Activated CD8-positive, alpha-beta T cell treated with anti-CD3 and anti-CD28 coated beads, Interleukin-2, amount 10 ng/mL, durations not matched to agents 7 days and 5 days (primary cell): ENCODE measurements at regions not wholly inside any gene's neighbourhood (a gene's known extent, or its start where the extent isn't known, plus 50 kb on each side); places are given as distances from the start of the nearest gene placed in this dataset.

Experiments
- ATAC-seq: fragments of 150-1000 bp; cut with Tn5 transposase; one replicate; pipeline ENCODE4 v1.10.0; 2021; ENCODE audit warnings: moderate library complexity
- CTCF ChIA-PET: fragments of 350-600 bp; sonication (Branson Sonifier 250); formaldehyde crosslinking; loops from one replicate; lab custom pipeline; 2021; ENCODE audit warnings: antibody characterized with exemption; lab: Charles Lee
- POLR2A ChIA-PET: fragments of 350-600 bp; sonication (Branson Sonifier 250); formaldehyde crosslinking; loops from one replicate; lab custom pipeline; 2021; ENCODE audit warnings: antibody characterized with exemption; lab: Charles Lee
- DNase-seq: peaks from one replicate; pipeline ENCODE4 v3.0.0-alpha.2; 2020
- H3K27ac Mint-ChIP-seq: one replicate; pipeline ENCODE4 v1.8.0; 2021; ENCODE audit warnings: mild to moderate bottlenecking, mixed read lengths
- H3K27me3 Mint-ChIP-seq: one replicate; pipeline ENCODE4 v1.8.0; 2021; ENCODE audit warnings: low read depth, mixed read lengths
- H3K36me3 Mint-ChIP-seq: one replicate; pipeline ENCODE4 v1.8.0; 2021; ENCODE audit warnings: low read depth, mixed read lengths
- H3K4me1 Mint-ChIP-seq: one replicate; pipeline ENCODE4 v1.8.0; 2021; ENCODE audit warnings: low read depth, mixed read lengths
- H3K4me3 Mint-ChIP-seq: one replicate; pipeline ENCODE4 v1.8.0; 2021; ENCODE audit warnings: mild to moderate bottlenecking, mixed read lengths
- H3K9me3 Mint-ChIP-seq: one replicate; pipeline ENCODE4 v1.8.0; 2022; ENCODE audit warnings: mixed read lengths; ENCODE audit not compliant: insufficient read depth

DNA sequence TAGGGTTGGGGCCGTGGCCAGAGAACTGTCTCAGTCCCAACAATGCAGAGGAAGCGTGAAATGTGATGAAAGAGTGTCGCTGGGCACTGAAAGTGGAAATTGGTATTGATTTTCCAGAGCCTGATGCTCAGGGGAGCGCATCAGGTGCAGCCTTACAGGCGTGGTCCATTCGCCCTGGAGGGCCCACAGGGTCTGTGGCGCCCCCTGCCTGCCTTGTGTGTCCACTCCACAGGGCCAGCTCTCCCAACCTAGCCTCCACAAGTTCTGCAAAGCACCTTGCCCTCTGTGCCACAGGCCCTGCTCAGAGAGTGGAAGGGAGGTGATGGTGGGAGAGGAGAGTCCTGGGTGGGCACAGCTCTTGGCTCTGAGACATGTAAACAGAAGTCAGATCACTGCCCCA, 54.9 kb upstream of the LMO1 start:
- no peak overlapping the region for H3K27ac Mint-ChIP-seq
- no peaks in the 10 kb centered on the region for H3K4me1 Mint-ChIP-seq
- H3K9me3 Mint-ChIP-seq, result no peaks in the 10 kb centered on the region
- no peak for ATAC-seq
- no peak for DNase-seq
- no peak overlapping the region for H3K4me3 Mint-ChIP-seq
- no peaks in the 10 kb centered on the region for H3K36me3 Mint-ChIP-seq
- H3K27me3 Mint-ChIP-seq, result no peaks in the 10 kb centered on the region
- ChIA-PET POLR2A (no interaction called here), CTCF (interaction anchor here (1.5 kb wide), 1 partner anchor 55 kb away, joined by 5 read pairs; the partner anchor contains the start of gene LMO1)

DNA sequence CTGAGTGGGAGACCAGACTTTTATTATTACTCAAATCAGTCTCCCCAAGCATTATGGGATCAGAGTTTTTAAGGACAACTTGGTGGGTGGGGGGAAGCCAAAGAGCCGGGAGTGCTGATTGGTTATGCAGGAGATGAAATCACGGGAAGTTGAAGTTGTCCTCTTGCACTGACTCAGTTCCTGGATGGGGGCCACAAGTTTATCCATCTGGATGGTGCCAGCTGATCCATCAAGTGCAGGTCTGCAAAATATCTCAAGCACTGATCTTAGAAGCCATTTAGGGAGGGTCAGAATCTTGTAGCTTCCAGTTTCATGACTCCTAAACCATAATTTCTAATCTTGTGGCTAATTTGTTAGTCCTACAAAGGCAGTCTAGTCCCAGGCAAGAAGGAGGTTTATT, 53.5 kb upstream of the LMO1 start:
- H3K36me3 Mint-ChIP-seq, result no peaks in the 10 kb centered on the region
- H3K27ac Mint-ChIP-seq, result no peak overlapping the region
- H3K27me3 Mint-ChIP-seq, result no peaks in the 10 kb centered on the region
- no peak for DNase-seq
- POLR2A ChIA-PET, result no interaction called here
- CTCF ChIA-PET, result interaction anchor here (0.6 to 1.2 kb wide), 2 partner anchors 62 to 251 kb away, joined by 3 read pairs; no protein-coding TSS in a partner anchor
- no peak overlapping the region for H3K4me3 Mint-ChIP-seq
- ATAC-seq, result no peak
- H3K9me3 Mint-ChIP-seq, result no peaks in the 10 kb centered on the region
- H3K4me1 Mint-ChIP-seq, result no peaks in the 10 kb centered on the region

DNA sequence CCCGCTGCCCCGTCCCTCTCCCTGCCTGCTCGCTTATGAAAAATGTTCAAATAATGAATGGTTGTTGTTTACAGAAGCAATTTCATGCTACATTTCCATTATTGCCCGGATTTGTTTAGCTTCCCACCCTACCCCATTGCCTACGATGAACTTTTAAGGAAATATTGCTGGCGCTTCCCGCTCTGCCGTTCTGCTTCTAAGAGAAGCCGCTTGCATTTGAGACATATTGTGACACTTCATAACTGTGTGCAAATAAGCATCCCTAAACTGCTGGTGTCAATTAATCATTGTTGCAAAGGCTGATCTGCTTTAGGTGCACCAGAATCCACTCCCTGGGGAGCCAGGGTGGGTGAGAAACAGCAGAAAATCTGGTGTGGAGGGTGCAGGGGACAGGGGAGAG, 52.3 kb upstream of the LMO1 start:
- H3K9me3 Mint-ChIP-seq, result no peaks in the 10 kb centered on the region
- H3K4me3 Mint-ChIP-seq, result no peak overlapping the region
- no peaks in the 10 kb centered on the region for H3K27me3 Mint-ChIP-seq
- H3K36me3 Mint-ChIP-seq, result no peaks in the 10 kb centered on the region
- ChIA-PET POLR2A (no interaction called here), CTCF (no interaction called here)
- no peak for DNase-seq
- no peak overlapping the region for H3K27ac Mint-ChIP-seq
- no peak for ATAC-seq
- no peaks in the 10 kb centered on the region for H3K4me1 Mint-ChIP-seq

DNA sequence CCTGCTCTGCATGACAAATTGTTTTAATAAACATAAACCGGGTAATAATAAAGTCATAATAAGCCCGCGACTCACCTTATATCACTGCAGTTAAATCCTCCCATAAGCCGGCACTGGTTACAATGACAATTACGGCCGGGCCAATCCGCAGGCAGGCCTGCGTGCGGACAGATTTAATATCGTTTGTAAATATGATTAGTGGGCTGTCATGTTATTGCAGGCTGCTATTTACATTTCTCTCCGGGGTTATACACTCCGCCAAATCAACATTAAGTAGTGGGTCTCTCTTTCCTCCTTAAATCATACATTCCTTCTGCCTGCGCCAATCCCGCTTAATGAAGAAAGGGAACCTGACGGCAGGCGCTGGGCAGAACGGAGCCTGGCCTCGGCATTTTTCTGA, 51.8 kb upstream of the LMO1 start:
- ChIA-PET POLR2A (no interaction called here), CTCF (no interaction called here)
- Mint-ChIP-seq H3K4me3 (no peak overlapping the region), H3K36me3 (no peaks in the 10 kb centered on the region), H3K27me3 (no peaks in the 10 kb centered on the region), H3K27ac (no peak overlapping the region), H3K4me1 (no peaks in the 10 kb centered on the region), H3K9me3 (no peaks in the 10 kb centered on the region)
- DNase-seq, result no peak
- no peak for ATAC-seq

DNA sequence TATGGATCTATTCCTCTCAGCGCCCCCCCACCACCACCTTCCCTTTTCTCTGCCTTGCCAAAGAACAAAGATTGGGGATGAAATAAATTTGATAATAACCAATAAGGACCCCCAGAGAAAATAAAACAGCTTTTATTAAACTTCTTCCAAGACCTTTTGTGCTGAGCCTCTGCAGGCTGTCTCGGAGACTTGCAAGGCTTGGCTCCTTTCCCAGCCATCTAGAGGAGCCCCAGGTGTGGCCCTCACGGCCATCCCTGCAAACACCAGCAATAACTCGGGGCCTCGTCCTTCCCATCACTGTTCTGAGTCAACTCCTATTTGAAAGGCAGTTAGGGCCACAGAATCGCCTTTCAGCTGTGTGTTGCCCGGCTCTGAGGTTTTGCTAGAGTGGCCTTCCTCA, 51.2 kb upstream of the LMO1 start:
- ChIA-PET POLR2A (no interaction called here), CTCF (no interaction called here)
- Mint-ChIP-seq H3K36me3 (no peaks in the 10 kb centered on the region), H3K4me3 (no peak overlapping the region), H3K9me3 (no peaks in the 10 kb centered on the region), H3K4me1 (no peaks in the 10 kb centered on the region), H3K27ac (no peak overlapping the region), H3K27me3 (no peaks in the 10 kb centered on the region)
- ATAC-seq (no peak), DNase-seq (no peak)

DNA sequence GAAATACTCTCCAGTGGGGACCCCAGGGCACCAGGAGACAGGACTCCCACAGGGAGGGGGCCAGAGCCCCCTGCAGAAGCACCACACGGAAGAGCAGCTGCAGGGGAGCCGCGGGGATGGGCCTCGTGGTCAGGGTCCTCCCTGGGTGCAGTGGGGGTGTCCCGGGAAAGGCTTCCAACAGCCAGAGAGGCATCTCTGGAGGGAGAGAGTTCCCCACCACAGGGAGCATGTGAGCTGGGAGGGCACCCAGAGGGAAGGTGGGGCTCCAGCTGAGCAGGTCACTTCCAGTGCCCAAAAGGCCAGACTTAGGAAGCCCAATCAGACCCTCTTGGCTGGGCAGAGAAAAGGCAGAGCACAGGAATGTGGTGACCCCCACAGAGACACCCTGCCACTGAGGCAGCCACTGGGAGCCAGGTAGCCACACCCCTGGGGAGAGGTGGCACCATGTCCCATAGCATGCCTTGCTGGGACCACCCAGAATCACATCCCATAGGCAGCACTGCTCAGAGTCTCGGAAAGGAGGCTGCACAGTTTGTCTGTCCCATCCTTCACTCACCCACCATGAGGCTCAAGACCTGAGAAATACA, 49.9 kb upstream of the LMO1 start:
- no peak overlapping the region for H3K4me3 Mint-ChIP-seq
- ChIA-PET POLR2A (no interaction called here), CTCF (no interaction called here)
- DNase-seq (no peak), ATAC-seq (no peak)
- no peaks in the 10 kb centered on the region for H3K27me3 Mint-ChIP-seq
- H3K36me3 Mint-ChIP-seq, result no peaks in the 10 kb centered on the region
- peaks cover 9% of the 10 kb centered on the region for H3K4me1 Mint-ChIP-seq
- no peak overlapping the region for H3K27ac Mint-ChIP-seq
- no peaks in the 10 kb centered on the region for H3K9me3 Mint-ChIP-seq
